ENCODE measurements at regions not wholly inside any gene's neighbourhood (a gene's known extent, or its start where the extent isn't known, plus 50 kb on each side); places are given as distances from the start of the nearest gene placed in this dataset.

DNA sequence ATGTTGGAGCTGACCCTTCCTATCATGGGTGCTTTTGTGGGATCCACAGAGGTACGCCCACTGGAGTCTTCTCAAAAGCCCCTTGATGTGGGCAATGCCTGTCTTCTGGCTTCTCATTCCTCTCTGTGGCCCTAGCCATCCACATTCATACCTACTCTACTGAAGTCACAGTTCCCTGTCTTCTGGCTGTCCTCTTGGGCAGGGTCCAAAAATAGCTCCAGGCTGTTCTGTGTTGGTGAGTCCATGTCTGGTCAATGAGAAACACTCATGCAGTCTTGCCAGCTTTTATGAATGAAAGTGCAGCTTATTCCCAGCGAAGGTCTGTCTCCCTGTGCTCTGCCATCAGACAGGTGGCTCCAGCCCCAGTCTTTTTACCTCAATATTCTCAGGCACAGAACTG lies 135.9 kb upstream of the MDM1 start:
- TF ChIP-seq, protein P1, sequence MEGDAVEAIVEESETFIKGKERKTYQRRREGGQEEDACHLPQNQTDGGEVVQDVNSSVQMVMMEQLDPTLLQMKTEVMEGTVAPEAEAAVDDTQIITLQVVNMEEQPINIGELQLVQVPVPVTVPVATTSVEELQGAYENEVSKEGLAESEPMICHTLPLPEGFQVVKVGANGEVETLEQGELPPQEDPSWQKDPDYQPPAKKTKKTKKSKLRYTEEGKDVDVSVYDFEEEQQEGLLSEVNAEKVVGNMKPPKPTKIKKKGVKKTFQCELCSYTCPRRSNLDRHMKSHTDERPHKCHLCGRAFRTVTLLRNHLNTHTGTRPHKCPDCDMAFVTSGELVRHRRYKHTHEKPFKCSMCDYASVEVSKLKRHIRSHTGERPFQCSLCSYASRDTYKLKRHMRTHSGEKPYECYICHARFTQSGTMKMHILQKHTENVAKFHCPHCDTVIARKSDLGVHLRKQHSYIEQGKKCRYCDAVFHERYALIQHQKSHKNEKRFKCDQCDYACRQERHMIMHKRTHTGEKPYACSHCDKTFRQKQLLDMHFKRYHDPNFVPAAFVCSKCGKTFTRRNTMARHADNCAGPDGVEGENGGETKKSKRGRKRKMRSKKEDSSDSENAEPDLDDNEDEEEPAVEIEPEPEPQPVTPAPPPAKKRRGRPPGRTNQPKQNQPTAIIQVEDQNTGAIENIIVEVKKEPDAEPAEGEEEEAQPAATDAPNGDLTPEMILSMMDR (conservative IDR thresholded peaks at IDR 0.05) = no peak
- H3K27ac ChIP-seq (ENCODE audit: low read depth, low read length) = no peak overlapping the region

DNA sequence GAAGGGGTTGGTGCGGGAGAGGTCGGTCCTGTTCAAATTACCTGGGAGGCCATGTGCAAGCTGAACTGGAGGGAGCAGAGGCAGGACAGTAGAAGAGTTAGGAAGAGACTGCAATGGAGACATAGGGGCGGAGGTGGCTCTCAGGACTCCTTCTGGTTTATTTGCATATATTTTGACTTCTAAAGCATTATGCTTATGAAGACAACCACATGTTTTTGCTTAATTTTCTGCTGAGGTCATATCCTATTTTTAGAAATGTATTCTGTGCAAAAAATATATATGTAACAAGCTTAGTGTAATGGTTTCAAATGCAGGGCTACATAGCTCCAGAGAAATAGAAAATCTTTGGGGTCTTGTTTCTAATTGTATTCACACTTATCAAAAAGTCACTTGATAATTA lies 137.0 kb upstream of the MDM1 start:
- H3K9me3 ChIP-seq (ENCODE audit: control insufficient read depth, low read length) = no peaks in the 10 kb centered on the region
- no peaks in the 10 kb centered on the region for H3K27me3 ChIP-seq (ENCODE audit: control insufficient read depth, insufficient read depth, low read length, poor library complexity, severe bottlenecking)
- Mint-ChIP-seq H3K27me3 (ENCODE audit: insufficient read depth) (no peaks in the 10 kb centered on the region), H3K36me3 (ENCODE audit: low read depth) (no peaks in the 10 kb centered on the region), H3K4me3 (no peak overlapping the region), H3K4me1 (peaks cover 11% of the 10 kb centered on the region), H3K27ac (no peak overlapping the region), H3K9me3 (no peaks in the 10 kb centered on the region)
- H3K36me3 ChIP-seq (ENCODE audit: control insufficient read depth, insufficient read depth, low read length) = no peaks in the 10 kb centered on the region
- 95% methylated on average over 3 of the region's 3 CpGs; no CpG with 5 or more reads in 1 of the 2 experiments for WGBS, 2 experiments (ENCODE audit: insufficient coverage in 1 of 2, insufficient read length in 1 of 2)
- H3K9ac ChIP-seq (ENCODE audit: extremely low read depth, low read length, poor library complexity, severe bottlenecking) = no peak overlapping the region
- peaks cover 5% of the 10 kb centered on the region for H3K4me1 ChIP-seq (ENCODE audit: control insufficient read depth, insufficient read depth, low read length)
- no peak overlapping the region for H3K27ac ChIP-seq (ENCODE audit: low read depth, low read length)
- H3K4me3 ChIP-seq (ENCODE audit: low read length) = no peak overlapping the region
- DNase-seq = no peak
- TF ChIP-seq, protein P1 (conservative IDR thresholded peaks at IDR 0.05) = no peak

More for the DNA sequence above, 135.9 kb upstream of the MDM1 start:
- Histone ChIP-seq H3K9ac (ENCODE audit: extremely low read depth, low read length, poor library complexity, severe bottlenecking) (no peak overlapping the region), H3K9me3 (ENCODE audit: control insufficient read depth, low read length) (no peaks in the 10 kb centered on the region), H3K27me3 (ENCODE audit: control insufficient read depth, insufficient read depth, low read length, poor library complexity, severe bottlenecking) (no peaks in the 10 kb centered on the region), H3K4me3 (ENCODE audit: low read length) (no peak overlapping the region), H3K4me1 (ENCODE audit: control insufficient read depth, insufficient read depth, low read length) (peaks cover 5% of the 10 kb centered on the region), H3K36me3 (ENCODE audit: control insufficient read depth, insufficient read depth, low read length) (no peaks in the 10 kb centered on the region)
- WGBS, 2 experiments (ENCODE audit: insufficient coverage in 1 of 2, insufficient read length in 1 of 2) = 83 to 94% methylated on average over 1 to 2 of the region's 2 CpGs
- H3K27ac Mint-ChIP-seq = no peak overlapping the region
- H3K36me3 Mint-ChIP-seq (ENCODE audit: low read depth) = no peaks in the 10 kb centered on the region
- no peak overlapping the region for H3K4me3 Mint-ChIP-seq
- no peaks in the 10 kb centered on the region for H3K9me3 Mint-ChIP-seq
- DNase-seq = no peak
- H3K27me3 Mint-ChIP-seq (ENCODE audit: insufficient read depth) = no peaks in the 10 kb centered on the region
- peaks cover 11% of the 10 kb centered on the region for H3K4me1 Mint-ChIP-seq

DNA sequence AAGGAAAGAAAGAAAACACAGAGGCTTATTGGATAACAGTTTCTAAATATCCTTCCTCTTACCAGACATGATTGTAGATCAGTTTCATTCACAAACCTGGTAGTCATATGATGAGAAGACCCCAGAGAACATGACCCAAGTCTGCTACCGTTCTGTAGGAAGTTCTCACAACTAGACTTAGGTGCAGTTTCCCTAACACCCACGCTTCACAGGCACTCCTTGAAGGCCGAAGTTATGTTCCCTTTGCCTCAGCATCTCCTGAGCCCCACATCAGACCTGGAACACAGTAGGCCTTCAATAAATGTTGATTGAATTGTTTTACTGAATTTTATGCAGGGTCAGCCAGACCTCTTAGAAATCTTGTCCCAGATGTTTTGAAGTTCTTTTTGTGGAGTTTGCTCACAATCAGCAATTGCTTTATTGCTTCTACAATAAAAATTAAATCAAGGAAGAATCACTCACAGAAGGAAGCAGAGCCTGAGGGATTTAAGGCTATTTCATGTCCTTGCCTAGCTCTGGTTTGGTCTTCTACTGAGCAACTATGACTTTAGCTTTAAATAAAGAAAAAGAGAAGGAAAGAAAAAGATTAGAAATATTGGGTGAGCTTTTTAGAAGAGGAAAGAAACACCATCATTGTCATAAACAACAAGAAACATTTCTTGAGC lies 138.6 kb upstream of the MDM1 start:
- Mint-ChIP-seq H3K4me3 (no peak overlapping the region), H3K9me3 (no peaks in the 10 kb centered on the region), H3K36me3 (ENCODE audit: low read depth) (no peaks in the 10 kb centered on the region), H3K4me1 (peaks cover 8% of the 10 kb centered on the region), H3K27me3 (ENCODE audit: insufficient read depth) (no peaks in the 10 kb centered on the region), H3K27ac (no peak overlapping the region)
- TF ChIP-seq, protein P1 (conservative IDR thresholded peaks at IDR 0.05) = no peak
- no peaks in the 10 kb centered on the region for H3K27me3 ChIP-seq (ENCODE audit: control insufficient read depth, insufficient read depth, low read length, poor library complexity, severe bottlenecking)
- no peak for DNase-seq
- no peaks in the 10 kb centered on the region for H3K9me3 ChIP-seq (ENCODE audit: control insufficient read depth, low read length)
- WGBS, 2 experiments (ENCODE audit: insufficient coverage in 1 of 2, insufficient read length in 1 of 2) = 94 to 100% methylated on average over 1 to 3 of the region's 3 CpGs
- no peak overlapping the region for H3K4me3 ChIP-seq (ENCODE audit: low read length)
- H3K36me3 ChIP-seq (ENCODE audit: control insufficient read depth, insufficient read depth, low read length) = no peaks in the 10 kb centered on the region
- peaks cover 5% of the 10 kb centered on the region for H3K4me1 ChIP-seq (ENCODE audit: control insufficient read depth, insufficient read depth, low read length)
- no peak overlapping the region for H3K9ac ChIP-seq (ENCODE audit: extremely low read depth, low read length, poor library complexity, severe bottlenecking)
- no peak overlapping the region for H3K27ac ChIP-seq (ENCODE audit: low read depth, low read length)
